Effector CD4-positive, alpha-beta T cell (primary cell): ENCODE measurements at regions not wholly inside any gene's neighbourhood (a gene's known extent, or its start where the extent isn't known, plus 50 kb on each side); places are given as distances from the start of the nearest gene placed in this dataset.

ENCODE experiments used
- DNase-seq: peaks from one replicate; pipeline ENCODE4 v3.0.0-alpha.2; 2020

- DNase-seq, result no peak
These were observed 54.0 kb upstream of the GTF3A start for GRCh38 chr13:27370305-27370872.

- DNase-seq, result no peak
These were observed 52.5 kb upstream of the GTF3A start for GRCh38 chr13:27371932-27372331.

- DNase-seq, result no peak
These were observed 51.5 kb upstream of the GTF3A start for GRCh38 chr13:27372896-27373295.

- no peak for DNase-seq
These were observed 50.2 kb upstream of the GTF3A start for GRCh38 chr13:27374126-27374613.
